HepG2 (cell line): ENCODE measurements at regions not wholly inside any gene's neighbourhood (a gene's known extent, or its start where the extent isn't known, plus 50 kb on each side); places are given as distances from the start of the nearest gene placed in this dataset.

Source experiments
- ATAC-seq: fragments of 200-7000 bp; cut with Tn5 transposase; 3 replicates; pipeline ENCODE4 v1.9.1; 2020; ENCODE audit warnings: mild to moderate bottlenecking, moderate library complexity
- BruUV-seq: library from RNA; stranded (reverse); fragments of 400-500 nt; replicated peaks from 2 replicates; lab custom pipeline; 2021; lab: Mats Ljungman, UMichigan
- CTCF ChIA-PET: fragments of 300-600 bp; formaldehyde crosslinking; extraction: SDS; loops from one replicate; lab custom pipeline; 2021; ENCODE audit warnings: low total read pairs, inconsistent platforms, low intra/inter-chr PET ratio; lab: Yijun Ruan, JAX
- POLR2A ChIA-PET: fragments of 350-600 bp; sonication (Branson Sonifier 250); formaldehyde crosslinking; loops from one replicate; lab custom pipeline; 2020; ENCODE audit warnings: antibody characterized with exemption, inconsistent platforms; lab: Yijun Ruan, JAX
- DNase-seq: peaks from one replicate; pipeline ENCODE4 v3.0.0-alpha.2; 2015; ENCODE audit warnings: low spot score
- FAIRE-seq: peaks from 3 replicates; lab custom pipeline; 2011; peaks lifted over from hg19 to GRCh38; lab: Jason Lieb, UNC
- H2AFZ ChIP-seq: one replicate; pipeline ENCODE4 v1.6.1; 2011; ENCODE audit warnings: low read length, inconsistent platforms
- H3K27ac ChIP-seq: fragments of 300-600 bp; 3 replicates; pipeline ENCODE4 v1.8.0; 2011; ENCODE audit warnings: mixed run types, mild to moderate bottlenecking, mixed read lengths, low read length, inconsistent platforms; ENCODE audit not compliant: insufficient read depth; ENCODE audit errors: extremely low read length
- H3K27me3 ChIP-seq, 2 experiments: fragments of 200-600 bp in 1 of 2; 2 replicates in 1 of 2; 3 replicates in 1 of 2; pipeline versions ENCODE4 v1.6.0 to v1.8.0; 2011; ENCODE audit warnings: low read length in 2 of 2, mild to moderate bottlenecking in 2 of 2, moderate library complexity in 2 of 2, inconsistent platforms in 1 of 2; ENCODE audit not compliant: insufficient read depth in 2 of 2, control insufficient read depth in 1 of 2
- H3K36me3 ChIP-seq, 2 experiments: fragments of 200-600 bp in 1 of 2; replicated peaks in 1 of 2; 2 replicates in 1 of 2; 3 replicates in 1 of 2; pipeline versions ENCODE4 v1.5.1 to v1.8.0; 2011; ENCODE audit warnings: low read length in 2 of 2, inconsistent platforms in 1 of 2; ENCODE audit not compliant: insufficient read depth in 2 of 2, control insufficient read depth in 1 of 2
- H3K4me1 ChIP-seq: 2 replicates; pipeline ENCODE4 v1.5.1; 2012; ENCODE audit warnings: low read length, inconsistent platforms; ENCODE audit not compliant: insufficient read depth
- H3K4me2 ChIP-seq: 2 replicates; pipeline ENCODE4 v1.6.0; 2011; ENCODE audit warnings: low read depth, low read length, inconsistent platforms
- H3K4me3 ChIP-seq, 3 experiments: fragments of 200-600 bp in 1 of 3; sonication (generic), shearing (Covaris generic) in 1 of 3; replicated peaks in 1 of 3; 2 replicates each; pipeline ENCODE4 v1.5.1; 2011 to 2016; ENCODE audit warnings: low read length in 3 of 3, inconsistent platforms in 2 of 3, low read depth in 2 of 3, mild to moderate bottlenecking in 2 of 3, control low read depth in 1 of 3, mixed read lengths in 1 of 3; ENCODE audit not compliant: insufficient read depth in 1 of 3
- H3K79me2 ChIP-seq: one replicate; pipeline ENCODE4 v1.6.1; 2011; ENCODE audit warnings: low read length, inconsistent platforms; ENCODE audit not compliant: insufficient read depth
- H3K9ac ChIP-seq: 2 replicates; pipeline ENCODE4 v1.6.0; 2011; ENCODE audit warnings: mild to moderate bottlenecking, low read depth, low read length, inconsistent platforms; ENCODE audit not compliant: insufficient read depth
- H3K9me3 ChIP-seq: 2 replicates; pipeline ENCODE4 v1.5.1; 2012; ENCODE audit warnings: mild to moderate bottlenecking, low read length
- H4K20me1 ChIP-seq: 2 replicates; pipeline ENCODE4 v1.6.0; 2011; ENCODE audit warnings: inconsistent platforms, mild to moderate bottlenecking, low read length, moderate library complexity; ENCODE audit not compliant: insufficient read depth
- ARHGAP35 ChIP-seq: sonication (generic); formaldehyde crosslinking; IDR thresholded peaks from 2 replicates; pipeline ENCODE4 v1.9.0; 2022; ENCODE audit warnings: mild to moderate bottlenecking, inconsistent platforms, moderate library complexity, missing genetic modification reagents, borderline replicate concordance
- CENPX ChIP-seq: sonication (generic); formaldehyde crosslinking; IDR thresholded peaks from 2 replicates; pipeline ENCODE4 v1.9.0; 2021; ENCODE audit warnings: mild to moderate bottlenecking, missing genetic modification reagents, moderate library complexity
- CREB3 ChIP-seq: sonication (generic); formaldehyde crosslinking; IDR thresholded peaks from 2 replicates; pipeline ENCODE4 v1.5.0; 2020; ENCODE audit warnings: missing genetic modification reagents
- ELF3 ChIP-seq: IDR thresholded peaks from 2 replicates; pipeline ENCODE4 v1.6.1; 2016; ENCODE audit warnings: missing genetic modification reagents, missing compliant biosample characterization
- FOXK2 ChIP-seq: fragments of 450-650 bp; IDR thresholded peaks from 2 replicates; pipeline ENCODE4 v1.6.1; 2016
- GTF3A ChIP-seq: sonication (generic); formaldehyde crosslinking; conservative IDR thresholded peaks from 2 replicates; pipeline ENCODE4 v1.4.0; 2020; ENCODE audit warnings: mild to moderate bottlenecking, missing genetic modification reagents
- IKZF5 ChIP-seq: IDR thresholded peaks from 2 replicates; pipeline ENCODE4 v1.6.1; 2018; ENCODE audit warnings: missing genetic modification reagents, mild to moderate bottlenecking, missing compliant biosample characterization
- KLF11 ChIP-seq: IDR thresholded peaks from 2 replicates; pipeline ENCODE4 v1.6.1; 2016; ENCODE audit warnings: missing compliant biosample characterization
- MAFK ChIP-seq, 2 experiments: IDR thresholded peaks in 1 of 2; conservative IDR thresholded peaks in 1 of 2; 2 replicates each; pipeline ENCODE4 v1.6.1; 2011; ENCODE audit warnings: improper control_type of control experiment in 2 of 2, low read length in 2 of 2
- MED8 ChIP-seq: sonication (generic); formaldehyde crosslinking; IDR thresholded peaks from 2 replicates; pipeline ENCODE4 v1.8.1; 2023; ENCODE audit warnings: mild to moderate bottlenecking, missing genetic modification reagents; ENCODE audit not compliant: insufficient replicate concordance
- MTA1 ChIP-seq: sonication (generic); formaldehyde crosslinking; IDR thresholded peaks from 2 replicates; pipeline ENCODE4 v1.4.0; 2020; ENCODE audit warnings: missing genetic modification reagents, mild to moderate bottlenecking, borderline replicate concordance
- SNAPC5 ChIP-seq: sonication (generic); formaldehyde crosslinking; IDR thresholded peaks from 2 replicates; pipeline ENCODE4 v1.8.1; 2023; ENCODE audit warnings: mild to moderate bottlenecking, missing genetic modification reagents, borderline replicate concordance
- ZNF12 ChIP-seq: sonication (generic); formaldehyde crosslinking; IDR thresholded peaks from 2 replicates; pipeline ENCODE4 v1.5.0; 2020; ENCODE audit warnings: missing genetic modification reagents
- ZNF275 ChIP-seq: sonication (generic); formaldehyde crosslinking; IDR thresholded peaks from 2 replicates; pipeline ENCODE4 v1.8.0; 2022; ENCODE audit warnings: missing genetic modification reagents, mild to moderate bottlenecking, inconsistent platforms, borderline replicate concordance
- ZNF33A ChIP-seq: sonication (generic); formaldehyde crosslinking; IDR thresholded peaks from 2 replicates; pipeline ENCODE4 v1.5.1; 2020; ENCODE audit warnings: missing genetic modification reagents, mild to moderate bottlenecking, moderate library complexity, borderline replicate concordance
- ZNF547 ChIP-seq: sonication (generic); formaldehyde crosslinking; IDR thresholded peaks from 2 replicates; pipeline ENCODE4 v1.5.1; 2020; ENCODE audit warnings: mild to moderate bottlenecking, missing genetic modification reagents
- ZNF644 ChIP-seq: IDR thresholded peaks from 2 replicates; pipeline ENCODE4 v1.6.1; 2016; ENCODE audit warnings: low read depth
- ZNF780A ChIP-seq: sonication (generic); formaldehyde crosslinking; IDR thresholded peaks from 2 replicates; pipeline ENCODE4 v1.8.0; 2022; ENCODE audit warnings: mild to moderate bottlenecking, missing genetic modification reagents, moderate library complexity
- ZSCAN25 ChIP-seq: sonication (generic); formaldehyde crosslinking; IDR thresholded peaks from 2 replicates; pipeline ENCODE4 v1.8.0; 2022; ENCODE audit warnings: mild to moderate bottlenecking, missing genetic modification reagents
- ZUFSP ChIP-seq: sonication (generic); formaldehyde crosslinking; IDR thresholded peaks from 2 replicates; pipeline ENCODE4 v1.9.0; 2021; ENCODE audit warnings: missing genetic modification reagents, mild to moderate bottlenecking, borderline replicate concordance
- WGBS: methylation state at CpG from one replicate; pipeline ENCODE4 v1.1.6; 2017; ENCODE audit warnings: low lambda C conversion rate; 5-methylcytosine and 5-hydroxymethylcytosine counted together
- in situ Hi-C: cut with HindIII; loops from 2 replicates; pipeline ENCODE4 v1.10.0; 2017; ENCODE audit warnings: low pct_unique_long_range_greater_than_20kb; ENCODE audit not compliant: extremely low pct_ligation_motif_present
- intact Hi-C: fragments of 100-400 bp; cut with micrococcal nuclease; formaldehyde crosslinking; loops from one replicate; pipeline ENCODE4 v1.10.0; 2022; ENCODE audit not compliant: unreplicated experiment

GRCh38 chr13:81473366-81473899, 1132.5 kb upstream of the SPRY2 start:
- intact Hi-C loops (no loop called here), in situ Hi-C loops (no loop called here)
- ChIA-PET POLR2A (no interaction called here), CTCF (no interaction called here)
- no peak overlapping the region for H3K9ac ChIP-seq
- no peaks in the 10 kb centered on the region for H3K9me3 ChIP-seq
- whole genome bisulfite sequencing: 0% methylated on average over 3 of the region's 3 CpGs
- H3K4me3 ChIP-seq: no peak overlapping the region
- no peak for TF ChIP-seq ZUFSP (CRISPR knock-in tag)
- no peak for TF ChIP-seq ZNF644 (CRISPR knock-in tag)
- no peak for TF ChIP-seq ELF3 (CRISPR knock-in tag)
- no peak for TF ChIP-seq FOXK2
- no peak for TF ChIP-seq MTA1 (CRISPR knock-in tag)
- no peak for TF ChIP-seq MAFK (conservative IDR thresholded peaks at IDR 0.05 in 1 of 2, IDR thresholded peaks at IDR 0.05 in 1 of 2; ENCODE audit: low read length in 2 of 2)
- no peak for TF ChIP-seq CREB3 (CRISPR knock-in tag)
- no peak for TF ChIP-seq ZNF12
- TF ChIP-seq ZNF780A (CRISPR knock-in tag): no peak
- no peak for TF ChIP-seq ZNF275
- TF ChIP-seq GTF3A: no peak
- no peak for TF ChIP-seq ZSCAN25 (CRISPR knock-in tag)
- no peak for TF ChIP-seq ZNF33A (CRISPR knock-in tag)
- no peak for TF ChIP-seq ARHGAP35 (CRISPR knock-in tag)
- TF ChIP-seq MED8 (CRISPR knock-in tag): no peak
- no peak for TF ChIP-seq IKZF5 (CRISPR knock-in tag)
- no peak for TF ChIP-seq SNAPC5 (CRISPR knock-in tag)
- TF ChIP-seq KLF11 (CRISPR knock-in tag): no peak
- TF ChIP-seq ZNF547 (CRISPR knock-in tag): no peak
- no peak for TF ChIP-seq CENPX (CRISPR knock-in tag)
- H3K36me3 ChIP-seq: no peaks in the 10 kb centered on the region
- FAIRE-seq (no peak), DNase-seq (no peak), ATAC-seq (no peak)
- H2AFZ ChIP-seq: no peak overlapping the region
- no TSS peak for BruUV-seq
- no peak overlapping the region for H3K4me2 ChIP-seq
- H3K27ac ChIP-seq: no peak overlapping the region
- no peaks in the 10 kb centered on the region for H3K27me3 ChIP-seq
- H4K20me1 ChIP-seq: no peaks in the 10 kb centered on the region
- H3K4me1 ChIP-seq: no peaks in the 10 kb centered on the region
- H3K79me2 ChIP-seq: no peaks in the 10 kb centered on the region
